IMR-90 (cell line): ENCODE measurements at regions not wholly inside any gene's neighbourhood (a gene's known extent, or its start where the extent isn't known, plus 50 kb on each side); places are given as distances from the start of the nearest gene placed in this dataset.

Experiments
- ATAC-seq: fragments of 200-7000 bp; cut with Tn5 transposase; 2 replicates; pipeline ENCODE4 v1.9.1; 2020; ENCODE audit warnings: low read depth, mild to moderate bottlenecking, moderate library complexity
- BruUV-seq: library from RNA; stranded (reverse); fragments of 400-500 nt; replicated peaks from 2 replicates; lab custom pipeline; 2021; lab: Mats Ljungman, UMichigan
- CTCF ChIA-PET: fragments of 300-600 bp; formaldehyde crosslinking; extraction: SDS; loops from one replicate; lab custom pipeline; 2021; ENCODE audit warnings: antibody characterized with exemption; lab: Yijun Ruan, JAX
- POLR2A ChIA-PET: fragments of 300-600 bp; sonication (Branson Sonifier 250); formaldehyde crosslinking; loops from one replicate; lab custom pipeline; 2022; ENCODE audit warnings: antibody characterized with exemption; ENCODE audit not compliant: unreplicated experiment; lab: Charles Lee
- DNase-seq: peaks from one replicate; pipeline ENCODE4 v3.0.0; 2013
- H2AFZ ChIP-seq: replicated peaks from 2 replicates; pipeline ENCODE3; 2013; ENCODE audit warnings: low read length, mild to moderate bottlenecking; ENCODE audit not compliant: poor library complexity
- H2AK5ac ChIP-seq: 2 replicates; pipeline ENCODE4 v1.6.1; 2013; ENCODE audit warnings: low read depth, low read length, inconsistent platforms
- H2AK9ac ChIP-seq: replicated peaks from 2 replicates; pipeline ENCODE3; 2013; ENCODE audit warnings: mild to moderate bottlenecking, low read depth, low read length, moderate library complexity; ENCODE audit not compliant: poor library complexity
- H2BK120ac ChIP-seq: 2 replicates; pipeline ENCODE4 v1.6.1; 2013; ENCODE audit warnings: low read depth, low read length, inconsistent platforms
- H2BK15ac ChIP-seq: 3 replicates; pipeline ENCODE4 v1.6.1; 2013; ENCODE audit warnings: low read depth, low read length, inconsistent platforms
- H2BK20ac ChIP-seq: 2 replicates; pipeline ENCODE4 v1.6.1; 2013; ENCODE audit warnings: low read depth, mild to moderate bottlenecking, inconsistent platforms, low read length, moderate library complexity
- H2BK5ac ChIP-seq: 2 replicates; pipeline ENCODE4 v1.6.1; 2013; ENCODE audit warnings: mild to moderate bottlenecking, low read depth, low read length, inconsistent platforms; ENCODE audit not compliant: poor library complexity, severe bottlenecking
- H3K14ac ChIP-seq: replicated peaks from 2 replicates; pipeline ENCODE4 v1.6.1; 2013; ENCODE audit warnings: low read depth, low read length, inconsistent platforms
- H3K18ac ChIP-seq: 2 replicates; pipeline ENCODE4 v1.6.1; 2013; ENCODE audit warnings: low read depth, low read length, control low read depth
- H3K23ac ChIP-seq: 2 replicates; pipeline ENCODE4 v1.6.1; 2013; ENCODE audit warnings: low read depth, low read length, inconsistent platforms
- H3K27ac ChIP-seq: 2 replicates; pipeline ENCODE4 v1.5.1; 2013; ENCODE audit warnings: mild to moderate bottlenecking, control low read depth, low read length; ENCODE audit not compliant: insufficient read depth
- H3K27me3 ChIP-seq: 2 replicates; pipeline ENCODE4 v1.6.1; 2013; ENCODE audit warnings: low read length; ENCODE audit not compliant: control insufficient read depth, insufficient read depth
- H3K36me3 ChIP-seq: 2 replicates; pipeline ENCODE4 v1.6.1; 2013; ENCODE audit warnings: low read length, mixed read lengths; ENCODE audit not compliant: control insufficient read depth, insufficient read depth
- H3K4ac ChIP-seq: 2 replicates; pipeline ENCODE4 v1.6.1; 2013; ENCODE audit warnings: low read depth, low read length, inconsistent platforms
- H3K4me1 ChIP-seq: 2 replicates; pipeline ENCODE4 v1.6.1; 2013; ENCODE audit warnings: low read length, mixed read lengths; ENCODE audit not compliant: control insufficient read depth, insufficient read depth
- H3K4me2 ChIP-seq: 2 replicates; pipeline ENCODE4 v1.6.1; 2013; ENCODE audit warnings: low read depth, mild to moderate bottlenecking, control low read depth, low read length, moderate library complexity
- H3K4me3 ChIP-seq: 2 replicates; pipeline ENCODE4 v1.5.1; 2013; ENCODE audit warnings: low read depth, mild to moderate bottlenecking, control low read depth, low read length, moderate library complexity; ENCODE audit not compliant: insufficient read depth
- H3K56ac ChIP-seq: 2 replicates; pipeline ENCODE4 v1.6.1; 2013; ENCODE audit warnings: low read length, inconsistent platforms; ENCODE audit not compliant: insufficient read depth; ENCODE audit errors: extremely low read depth
- H3K79me1 ChIP-seq, 2 experiments: 2 replicates each; pipeline ENCODE4 v1.6.1; 2013; ENCODE audit warnings: low read length in 2 of 2, inconsistent platforms in 1 of 2, low read depth in 1 of 2
- H3K9ac ChIP-seq: 2 replicates; pipeline ENCODE4 v1.6.1; 2013; ENCODE audit warnings: low read depth, low read length, control low read depth
- H3K9me1 ChIP-seq: 2 replicates; pipeline ENCODE4 v1.6.1; 2013; ENCODE audit warnings: low read length, inconsistent platforms; ENCODE audit not compliant: insufficient read depth
- H3K9me3 ChIP-seq: 2 replicates; pipeline ENCODE4 v1.6.1; 2013; ENCODE audit warnings: low read length; ENCODE audit not compliant: control insufficient read depth, insufficient read depth
- H4K20me1 ChIP-seq: 2 replicates; pipeline ENCODE4 v1.6.1; 2013; ENCODE audit warnings: low read length, inconsistent platforms; ENCODE audit not compliant: insufficient read depth
- H4K5ac ChIP-seq: 2 replicates; pipeline ENCODE4 v1.6.1; 2013; ENCODE audit warnings: mild to moderate bottlenecking, low read depth, low read length, control low read depth
- H4K8ac ChIP-seq, 2 experiments: 2 replicates each; pipeline ENCODE4 v1.6.1; 2013; ENCODE audit warnings: low read depth in 2 of 2, low read length in 2 of 2, control low read depth in 1 of 2, inconsistent platforms in 1 of 2
- H4K91ac ChIP-seq: 2 replicates; pipeline ENCODE4 v1.6.1; 2013; ENCODE audit warnings: low read depth, low read length, inconsistent platforms; ENCODE audit not compliant: insufficient read depth
- CHD1 ChIP-seq: IDR thresholded peaks from 2 replicates; pipeline ENCODE4 v1.6.1; 2012; ENCODE audit warnings: low read depth, low read length, improper control_type of control experiment
- MXI1 ChIP-seq: IDR thresholded peaks from 2 replicates; pipeline ENCODE4 v1.6.1; 2012; ENCODE audit warnings: low read depth, mild to moderate bottlenecking, low read length, moderate library complexity, borderline replicate concordance
- NFE2L2 ChIP-seq: fragments of 150-350 bp; IDR thresholded peaks from 2 replicates; pipeline ENCODE4 v1.6.1; 2016; ENCODE audit warnings: low read depth, mild to moderate bottlenecking, low read length
- SMC3 ChIP-seq: fragments of 150-350 bp; IDR thresholded peaks from 2 replicates; pipeline ENCODE4 v1.6.1; 2016; ENCODE audit warnings: low read depth, mild to moderate bottlenecking, antibody characterized with exemption, low read length, moderate library complexity
- WGBS, 2 experiments: methylation state at CpG; one replicate each; pipeline versions ENCODE4 v1.1.5 to v1.1.7; 2013; ENCODE audit warnings: missing lambda C conversion rate in 2 of 2; ENCODE audit not compliant: insufficient read length in 1 of 2; ENCODE audit errors: extremely low coverage in 2 of 2; 5-methylcytosine and 5-hydroxymethylcytosine counted together
- dilution Hi-C: fragments of 300-500 bp; cut with HindIII; formaldehyde crosslinking; loops from one replicate; pipeline ENCODE4 v1.14.3; 2018; ENCODE audit warnings: low sequenced_read_pairs; ENCODE audit not compliant: unreplicated experiment
- in situ Hi-C: fragments of 300-500 bp; cut with MboI; formaldehyde crosslinking; loops from 3 replicates; pipeline ENCODE4 v1.14.3; 2019; ENCODE audit warnings: low sequenced_read_pairs, inconsistent platforms, mixed read lengths
- intact Hi-C: fragments of 100-400 bp; cut with micrococcal nuclease; formaldehyde crosslinking; loops from 2 replicates; pipeline ENCODE4 v1.10.0; 2022

DNA sequence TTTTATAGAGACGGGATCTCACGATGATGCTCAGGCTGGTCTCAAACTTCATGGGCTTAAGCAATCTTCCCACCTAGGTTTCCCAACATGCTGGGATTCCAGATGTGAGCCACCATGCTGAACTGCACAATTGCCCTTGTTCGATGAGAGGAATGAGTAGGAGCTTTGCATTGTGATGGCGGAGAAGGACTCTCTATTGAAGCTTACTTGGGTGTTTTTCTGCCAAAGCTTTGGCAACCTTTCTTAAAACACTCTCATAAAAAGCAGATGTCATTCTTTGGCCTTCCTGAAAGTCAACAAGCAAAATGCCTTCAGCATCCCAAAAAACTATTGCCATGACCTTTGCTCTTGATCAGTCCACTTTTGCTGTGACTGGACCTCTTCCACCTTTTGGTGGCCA lies 904.8 kb upstream of the TMEM132C start:
- no peaks in the 10 kb centered on the region for H3K36me3 ChIP-seq
- H3K4me1 ChIP-seq: no peaks in the 10 kb centered on the region
- H3K4me2 ChIP-seq: no peak overlapping the region
- no peak overlapping the region for H4K5ac ChIP-seq
- no peaks in the 10 kb centered on the region for H3K27me3 ChIP-seq
- H2BK5ac ChIP-seq: no peak overlapping the region
- H3K4ac ChIP-seq: no peak overlapping the region
- H3K9me3 ChIP-seq: peaks cover 4% of the 10 kb centered on the region; the same call in 1 of the 2 replicates
- H3K27ac ChIP-seq: no peak overlapping the region
- TF ChIP-seq MXI1 (no peak), CHD1 (no peak), SMC3 (no peak), NFE2L2 (no peak)
- no peak overlapping the region for H3K23ac ChIP-seq
- ChIA-PET CTCF (no interaction called here), POLR2A (no interaction called here)
- H2AK5ac ChIP-seq: no peak overlapping the region
- no peaks in the 10 kb centered on the region for H3K79me1 ChIP-seq
- no peak overlapping the region for H3K56ac ChIP-seq
- in situ Hi-C loops (no loop called here), dilution Hi-C loops (no loop called here), intact Hi-C loops (loop anchor here (5.0 kb wide), 1 partner anchor 1625 kb away; no protein-coding TSS in a partner anchor)
- H3K9ac ChIP-seq: no peak overlapping the region
- BruUV-seq: no TSS peak
- H4K91ac ChIP-seq: no peak overlapping the region
- H2BK20ac ChIP-seq: no peak overlapping the region
- H2AFZ ChIP-seq: no peak overlapping the region
- no peak overlapping the region for H2BK15ac ChIP-seq
- no peak overlapping the region for H2BK120ac ChIP-seq
- no peak overlapping the region for H3K4me3 ChIP-seq
- no peaks in the 10 kb centered on the region for H3K9me1 ChIP-seq
- WGBS, 2 experiments: no CpG with 5 or more reads among the region's 4 CpGs
- no peak overlapping the region for H3K14ac ChIP-seq
- H2AK9ac ChIP-seq: no peak overlapping the region
- H4K8ac ChIP-seq: no peak overlapping the region
- no peak for DNase-seq
- no peak overlapping the region for H3K18ac ChIP-seq
- ATAC-seq: no peak
- no peaks in the 10 kb centered on the region for H4K20me1 ChIP-seq
